Right hindlimb (tissue), 1 donor: ENCODE measurements at regions not wholly inside any gene's neighbourhood (a gene's known extent, or its start where the extent isn't known, plus 50 kb on each side); places are given as distances from the start of the nearest gene placed in this dataset.
"Not testable (repeated sequence)": the region's sequence is repeated elsewhere in the genome, so short reads cannot be mapped to it uniquely, and the experiment has no call there.

Experiments used
- DNase-seq: peaks from one replicate; pipeline ENCODE4 v3.0.0-alpha.2; 2018

DNA sequence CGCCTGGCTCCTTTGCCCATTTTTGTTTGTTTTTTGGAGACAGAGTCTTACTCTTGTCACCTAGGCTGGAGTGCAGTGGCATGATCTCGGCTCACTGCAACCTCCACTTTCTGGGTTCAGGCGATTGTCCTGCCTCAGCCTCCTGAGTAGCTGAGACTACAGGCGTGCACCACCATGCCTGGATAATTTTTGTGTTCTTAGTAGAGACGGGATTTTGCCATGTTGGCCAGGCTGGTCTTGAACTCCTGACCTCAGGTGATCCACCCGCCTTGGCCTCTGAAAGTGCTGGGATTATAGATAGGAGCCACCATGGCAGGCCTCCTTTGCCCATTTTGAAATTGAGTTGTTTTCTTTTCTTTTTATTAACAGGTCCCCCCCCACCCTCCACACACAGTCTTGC is 89.4 kb upstream of the TPTE start:
- DNase-seq, result not testable (repeated sequence)

DNA sequence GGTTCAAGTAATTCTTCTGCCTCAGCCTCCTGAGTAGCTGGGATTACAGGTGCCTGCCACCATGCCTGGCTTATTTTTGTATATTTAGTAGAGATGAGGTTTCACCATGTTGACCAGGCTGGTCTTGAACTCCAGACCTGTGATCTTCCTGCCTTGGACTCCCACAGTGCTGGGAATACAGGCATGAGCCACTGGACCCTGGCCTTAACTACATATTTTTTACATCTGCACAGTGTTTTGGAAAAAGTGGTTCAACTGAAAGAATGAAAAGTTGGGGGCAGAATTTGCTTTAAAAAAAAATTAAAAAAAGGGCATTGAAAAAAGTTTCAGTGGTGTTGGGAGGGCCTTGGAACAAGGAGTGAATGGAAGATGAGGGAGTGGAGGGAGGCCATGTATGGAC is 88.9 kb upstream of the TPTE start:
- not testable (repeated sequence) for DNase-seq

- DNase-seq, result not testable (repeated sequence)
Measured at GRCh38 chr21:10437977-10438376, 83.4 kb upstream of the TPTE start.

DNA sequence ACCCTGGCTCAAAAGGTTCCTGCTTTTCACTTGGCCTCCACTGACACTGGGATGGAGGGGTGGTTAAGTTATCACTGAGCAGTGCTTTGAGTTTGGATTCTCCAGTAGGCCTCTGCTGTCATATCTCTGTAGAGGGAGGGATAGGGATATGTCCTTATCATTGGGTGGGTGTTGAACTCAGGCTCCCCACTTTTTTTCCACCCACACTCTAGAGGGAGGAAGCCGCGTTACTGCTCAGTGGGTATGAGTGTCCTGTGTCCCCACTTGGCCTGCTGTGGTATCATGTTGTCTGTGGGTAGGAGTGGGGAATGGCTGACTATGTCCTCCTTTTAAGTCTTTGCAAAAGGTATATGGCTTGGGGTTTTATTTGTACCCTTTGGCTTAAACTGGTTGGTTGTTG is 80.7 kb upstream of the TPTE start:
- not testable (repeated sequence) for DNase-seq

- DNase-seq, result not testable (repeated sequence)
Measured at GRCh38 chr21:10442018-10442417, 79.4 kb upstream of the TPTE start.

DNA sequence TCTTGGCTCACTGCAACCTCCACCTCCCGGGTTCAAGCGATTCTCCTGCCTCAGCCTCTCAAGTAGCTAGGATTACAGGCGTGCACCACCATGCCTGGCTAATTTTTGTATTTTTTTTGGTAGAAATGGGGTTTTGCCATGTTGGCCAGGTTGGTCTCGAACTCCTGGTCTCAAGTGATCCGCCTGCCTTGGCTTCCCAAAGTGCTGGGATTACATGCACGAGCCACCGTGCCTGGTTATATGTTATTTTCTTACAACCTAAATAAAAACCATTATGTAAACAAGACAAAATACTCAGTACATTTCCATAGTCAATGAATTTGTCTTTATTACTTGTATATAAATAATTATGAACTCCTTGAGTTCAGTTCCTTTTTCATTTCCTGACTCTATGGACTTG is 75.7 kb upstream of the TPTE start:
- not testable (repeated sequence) for DNase-seq

GRCh38 chr21:10449451-10449850 is 71.9 kb upstream of the TPTE start:
- DNase-seq, result not testable (repeated sequence)

GRCh38 chr21:10451274-10451673 is 70.1 kb upstream of the TPTE start:
- DNase-seq, result not testable (repeated sequence)

DNA sequence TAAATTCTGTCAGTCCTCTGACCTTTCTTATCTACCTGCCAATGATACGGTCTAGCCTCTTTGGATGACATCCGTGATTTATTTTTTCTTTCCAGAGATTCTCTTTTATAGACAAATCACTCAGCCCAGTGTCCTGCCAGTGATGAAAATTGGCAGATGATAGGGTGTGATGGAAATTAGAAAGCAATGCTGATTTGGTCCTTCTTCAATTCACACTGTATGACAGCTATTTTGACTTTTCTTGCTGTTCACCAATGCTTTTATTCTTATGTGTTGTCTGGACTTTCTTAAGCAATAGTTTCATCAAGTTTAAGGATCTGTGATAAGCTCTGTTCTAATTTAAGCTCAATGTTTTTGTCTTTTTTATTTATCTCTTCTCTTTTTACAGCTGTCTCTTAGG is 63.6 kb upstream of the TPTE start:
- DNase-seq, result not testable (repeated sequence)

DNA sequence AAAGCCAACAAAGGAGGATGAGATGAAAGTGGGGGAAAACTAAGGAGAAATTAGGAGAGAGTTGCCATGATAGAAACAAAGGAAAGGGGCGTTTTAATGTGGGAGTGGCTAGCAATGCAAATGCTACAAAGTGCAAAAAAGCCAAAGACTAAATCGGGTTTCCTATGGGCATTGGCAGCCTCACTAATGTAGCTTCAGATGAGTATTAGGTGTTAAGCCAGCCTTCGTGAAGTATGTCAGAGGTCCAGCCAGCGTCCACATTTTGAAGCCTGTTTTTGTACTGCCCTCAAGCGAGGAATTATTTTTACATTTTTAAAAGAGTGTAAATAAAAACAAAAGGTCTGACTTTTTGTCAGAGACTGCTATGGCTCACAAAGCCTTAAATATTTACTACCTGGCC is 60.4 kb upstream of the TPTE start:
- not testable (repeated sequence) for DNase-seq

- not testable (repeated sequence) for DNase-seq
Measured at GRCh38 chr21:10461445-10461844, 59.9 kb upstream of the TPTE start.

GRCh38 chr21:10463156-10463555 is 58.2 kb upstream of the TPTE start:
- no peak for DNase-seq

- DNase-seq, result no peak
Measured at GRCh38 chr21:10464975-10465374, 56.4 kb upstream of the TPTE start.

DNA sequence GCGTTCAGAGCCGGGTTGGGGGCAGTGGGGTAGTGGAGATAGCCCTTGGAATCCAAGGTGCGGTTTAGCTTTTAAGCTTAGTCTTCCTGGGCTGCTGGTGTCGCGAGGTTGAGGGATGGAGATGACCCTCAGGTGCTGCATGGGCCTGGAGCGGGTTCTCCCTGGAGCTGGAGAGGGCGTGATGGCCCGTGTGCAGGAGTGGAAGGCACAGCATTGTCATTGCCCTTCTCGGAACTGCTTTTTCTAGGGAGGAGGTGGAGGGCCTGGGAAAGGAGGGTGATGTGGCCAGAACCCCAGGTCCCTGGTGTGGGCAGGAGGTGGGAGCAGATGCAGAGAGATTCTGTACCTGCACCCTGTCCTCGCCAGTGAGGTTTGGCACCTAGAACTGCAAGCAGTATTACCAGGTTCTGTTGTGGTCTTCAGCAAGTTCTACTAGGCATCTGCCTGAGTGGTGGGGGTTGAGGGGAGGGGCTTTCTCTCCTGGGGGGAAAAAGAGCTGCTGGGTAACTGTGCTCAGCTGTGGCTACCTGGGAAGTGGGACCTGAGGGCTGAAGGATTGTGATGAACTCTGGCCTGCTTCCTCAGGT is 55.8 kb upstream of the TPTE start:
- DNase-seq, result peak; percentile 19

DNA sequence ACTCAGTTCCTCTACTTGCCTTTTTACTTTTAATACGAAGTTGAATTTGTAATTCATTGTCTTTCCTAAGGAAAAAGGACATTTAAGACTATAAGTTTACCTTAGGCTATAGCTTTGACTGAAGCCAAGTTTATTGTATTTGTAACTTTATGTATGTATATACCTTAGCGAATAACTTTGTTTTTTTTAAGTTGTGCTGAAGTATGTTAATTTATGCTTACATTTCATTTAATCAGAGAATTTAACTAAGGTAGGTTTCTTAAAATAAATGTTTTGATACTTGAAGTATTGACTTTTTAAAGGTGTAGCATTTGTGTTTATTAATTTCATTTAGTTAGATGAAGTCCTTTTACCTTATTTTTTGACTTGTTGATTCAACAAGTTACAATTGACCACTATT is 55.2 kb upstream of the TPTE start:
- no peak for DNase-seq
